ENCODE measurements at regions not wholly inside any gene's neighbourhood (a gene's known extent, or its start where the extent isn't known, plus 50 kb on each side); places are given as distances from the start of the nearest gene placed in this dataset.

GRCh38 chr2:118791483-118791882 is 56.0 kb downstream of the EN1 start:
- TF ChIP-seq POLR2A (IDR thresholded peaks at IDR 0.05; ENCODE audit: low read depth) (no peak), POLR2AphosphoS5 (IDR thresholded peaks at IDR 0.05) (no peak)

Measured in esophagus muscularis mucosa (tissue), 2 donors.